IMR-90 (cell line): ENCODE measurements at regions not wholly inside any gene's neighbourhood (a gene's known extent, or its start where the extent isn't known, plus 50 kb on each side); places are given as distances from the start of the nearest gene placed in this dataset.

Experiments
- CEBPB ChIP-seq: IDR thresholded peaks from 2 replicates; pipeline ENCODE4 v1.6.1; 2012; ENCODE audit warnings: low read depth, low read length, improper control_type of control experiment
- CTCF ChIP-seq: conservative IDR thresholded peaks from 2 replicates; pipeline ENCODE4 v1.5.1; 2012; ENCODE audit warnings: mild to moderate bottlenecking, low read depth, low read length, improper control_type of control experiment
- FOS ChIP-seq: fragments of 150-350 bp; IDR thresholded peaks from 2 replicates; pipeline ENCODE4 v1.6.1; 2016; ENCODE audit warnings: low read depth, low read length
- MAFK ChIP-seq: IDR thresholded peaks from 2 replicates; pipeline ENCODE4 v1.6.1; 2012; ENCODE audit warnings: low read depth, low read length, improper control_type of control experiment
- MXI1 ChIP-seq: IDR thresholded peaks from 2 replicates; pipeline ENCODE4 v1.6.1; 2012; ENCODE audit warnings: low read depth, mild to moderate bottlenecking, low read length, moderate library complexity, borderline replicate concordance
- POLR2A ChIP-seq: IDR thresholded peaks from 2 replicates; pipeline ENCODE4 v1.6.1; 2012; ENCODE audit warnings: mild to moderate bottlenecking, low read depth, low read length
- SMC3 ChIP-seq: fragments of 150-350 bp; IDR thresholded peaks from 2 replicates; pipeline ENCODE4 v1.6.1; 2016; ENCODE audit warnings: low read depth, mild to moderate bottlenecking, antibody characterized with exemption, low read length, moderate library complexity

- TF ChIP-seq FOS (no peak), CTCF (no peak), MAFK (no peak), POLR2A (no peak), SMC3 (no peak), MXI1 (no peak), CEBPB (no peak)
Observed at GRCh38 chr18:1302861-1303260, 398.2 kb downstream of the ADCYAP1 start.
